ENCODE measurements at regions not wholly inside any gene's neighbourhood (a gene's known extent, or its start where the extent isn't known, plus 50 kb on each side); places are given as distances from the start of the nearest gene placed in this dataset.
"Not testable (repeated sequence)": the region's sequence is repeated elsewhere in the genome, so short reads cannot be mapped to it uniquely, and the experiment has no call there.

DNA sequence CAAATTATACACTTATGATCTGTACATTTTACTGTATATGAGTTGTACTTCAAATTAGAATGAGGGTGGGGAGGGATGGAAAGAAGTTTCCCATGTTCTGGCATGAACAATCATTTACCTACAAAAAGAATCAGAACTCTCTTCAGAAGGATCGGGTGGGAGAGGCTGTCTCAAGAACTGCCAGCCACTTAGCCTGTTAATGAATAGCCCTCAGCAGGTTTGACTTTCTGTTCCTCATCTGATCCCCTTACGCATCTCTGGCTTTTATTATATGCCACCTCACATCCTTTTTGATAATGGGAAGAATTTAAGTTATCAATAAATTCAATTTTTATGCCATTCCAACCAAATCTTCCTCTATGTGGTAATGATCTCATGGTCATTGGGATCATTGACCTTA, 168.3 kb upstream of the TGFBR2 start:
- DNase-seq (ENCODE audit: low read depth, low spot score), result no peak

DNA sequence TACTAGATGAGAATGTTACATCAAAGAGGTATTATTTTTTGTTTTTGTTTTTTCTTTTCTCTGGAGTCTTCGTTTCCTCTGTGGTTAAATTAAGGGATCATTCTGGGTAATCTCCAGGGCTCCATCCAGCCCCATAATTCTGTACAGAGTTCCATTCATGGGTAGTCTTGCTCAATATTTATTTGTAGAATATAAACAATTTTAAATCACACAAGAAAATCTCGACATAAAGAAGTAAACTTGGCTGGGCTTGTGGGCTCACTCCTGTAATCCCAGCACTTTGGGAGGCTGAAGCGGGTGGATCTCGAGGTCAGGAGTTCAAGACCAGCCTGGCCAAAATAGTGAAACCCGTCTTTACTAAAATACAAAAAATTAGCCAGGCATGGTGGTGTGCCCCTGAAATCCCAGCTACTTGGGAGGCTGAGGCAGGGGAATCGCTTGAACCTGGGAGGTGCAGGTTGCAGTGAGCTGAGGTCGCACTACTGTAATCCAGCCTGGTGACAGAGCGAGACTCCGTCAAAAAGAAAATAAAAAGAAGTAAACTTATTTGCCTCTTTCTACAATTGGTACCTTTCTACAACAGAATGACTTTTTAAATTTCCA, 166.8 kb upstream of the TGFBR2 start:
- DNase-seq (ENCODE audit: low read depth, low spot score), result no peak

DNA sequence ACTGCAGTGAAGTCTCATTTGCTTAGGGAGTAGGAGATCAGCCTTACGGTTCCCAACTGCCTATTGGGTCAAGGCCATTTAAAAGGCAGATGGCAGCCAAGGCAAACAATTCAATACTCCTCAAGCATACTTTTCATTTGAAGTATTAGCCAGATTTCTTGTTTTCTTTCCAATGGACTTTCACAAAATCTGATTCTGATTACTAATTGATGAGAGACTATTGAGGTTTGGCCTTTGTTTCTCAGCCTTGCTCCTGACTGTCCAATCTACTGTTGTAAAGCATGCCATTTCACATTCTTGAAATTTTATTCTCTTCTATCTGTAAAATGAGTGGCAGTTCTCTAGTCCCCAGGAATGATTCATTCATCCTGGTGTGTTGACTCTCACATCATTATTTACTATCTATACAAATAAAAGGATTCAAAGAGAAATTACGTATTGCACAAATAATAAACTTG, 166.2 kb upstream of the TGFBR2 start:
- DNase-seq (ENCODE audit: low read depth, low spot score), result peak; percentile 66

- DNase-seq (ENCODE audit: low read depth, low spot score), result peak; percentile 92
These were observed 165.5 kb upstream of the TGFBR2 start for GRCh38 chr3:30440880-30441279.

GRCh38 chr3:30443756-30444673, 162.4 kb upstream of the TGFBR2 start:
- peak; percentile 55 for DNase-seq (ENCODE audit: low read depth, low spot score)

DNA sequence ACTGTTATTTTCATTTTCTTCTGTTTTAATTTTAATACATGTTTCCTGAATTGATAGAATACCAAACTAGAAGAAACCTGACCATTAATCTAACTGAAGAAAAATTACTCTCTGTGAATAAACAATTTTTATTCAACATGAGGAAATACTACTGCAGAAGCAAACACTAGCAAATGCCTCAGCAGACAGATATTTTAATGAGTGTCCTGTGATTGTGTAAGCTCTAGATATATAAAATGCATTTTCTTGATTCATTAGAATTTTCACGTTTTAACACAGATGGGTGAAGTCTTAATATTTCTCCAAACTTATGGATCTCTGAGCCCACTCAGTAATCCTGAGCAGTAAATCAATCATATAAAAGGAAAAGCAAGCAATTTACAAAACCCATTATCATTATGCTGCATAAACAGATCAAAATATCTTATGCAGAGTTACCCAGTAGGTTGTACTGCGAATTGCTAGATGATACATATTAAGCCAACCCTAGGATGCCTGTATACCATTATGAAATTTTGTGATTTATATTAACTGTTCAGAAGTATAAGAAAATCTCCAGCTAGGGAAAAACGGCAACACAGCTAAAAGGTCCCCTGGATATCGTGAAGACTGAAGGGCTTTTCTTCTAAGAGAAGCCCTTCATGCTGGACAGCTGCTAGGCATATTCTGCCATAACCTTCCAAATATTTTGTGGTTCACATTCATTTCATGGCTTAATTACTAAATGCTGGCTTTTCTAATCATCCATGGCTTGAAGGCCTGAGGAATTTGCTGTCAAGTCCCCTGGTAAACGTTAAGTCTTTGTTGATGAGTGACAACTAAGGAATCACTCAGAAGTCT, 157.7 kb upstream of the TGFBR2 start:
- no peak for DNase-seq (ENCODE audit: low read depth, low spot score)

- no peak for DNase-seq (ENCODE audit: low read depth, low spot score)
These were observed 157.1 kb upstream of the TGFBR2 start for GRCh38 chr3:30449290-30449632.

DNA sequence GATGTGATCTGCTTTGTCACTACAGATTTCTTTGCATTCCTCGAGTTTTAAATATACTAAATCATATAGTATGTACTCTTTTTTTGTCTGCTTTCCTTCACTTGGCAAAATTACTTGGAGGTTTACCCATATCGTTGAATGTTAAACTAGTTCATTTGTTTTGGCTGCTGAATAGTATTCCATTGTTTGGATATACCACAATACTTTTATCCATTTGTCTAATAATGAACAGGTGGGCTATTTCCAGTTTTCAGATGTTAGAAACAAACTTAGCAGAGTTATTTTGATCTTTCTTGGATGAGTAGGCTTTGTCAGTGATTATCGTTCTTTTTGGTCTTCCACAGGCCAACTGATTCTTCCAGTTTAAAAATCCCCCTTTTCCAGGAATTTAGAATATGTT, 154.0 kb upstream of the TGFBR2 start:
- DNase-seq (ENCODE audit: low read depth, low spot score), result no peak

- DNase-seq (ENCODE audit: low read depth, low spot score), result no peak
These were observed 152.9 kb upstream of the TGFBR2 start for GRCh38 chr3:30453360-30454039.

- DNase-seq (ENCODE audit: low read depth, low spot score), result no peak
These were observed 151.8 kb upstream of the TGFBR2 start for GRCh38 chr3:30454636-30455035.

- DNase-seq (ENCODE audit: low read depth, low spot score), result not testable (repeated sequence)
These were observed 151.3 kb upstream of the TGFBR2 start for GRCh38 chr3:30455112-30455511.

DNA sequence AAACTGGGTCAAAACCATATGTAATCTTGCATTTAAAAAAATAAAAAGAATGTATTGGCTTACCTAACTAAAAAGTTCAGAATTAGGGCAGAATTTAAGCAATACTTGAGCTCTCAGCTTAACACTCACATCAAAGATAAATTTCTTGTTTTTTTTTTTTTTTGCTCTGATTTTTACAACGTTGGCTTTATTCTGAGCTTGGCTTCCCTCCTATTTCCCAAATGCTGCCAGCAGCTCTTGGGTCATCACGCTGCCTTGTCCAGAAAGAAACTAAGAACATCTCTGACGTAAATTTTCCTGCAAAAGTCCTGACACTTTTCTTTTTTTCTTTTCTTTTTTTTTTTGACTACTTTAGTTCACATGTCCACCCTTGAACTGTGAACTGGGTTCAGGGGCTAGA, 150.6 kb upstream of the TGFBR2 start:
- DNase-seq (ENCODE audit: low read depth, low spot score), result no peak

DNA sequence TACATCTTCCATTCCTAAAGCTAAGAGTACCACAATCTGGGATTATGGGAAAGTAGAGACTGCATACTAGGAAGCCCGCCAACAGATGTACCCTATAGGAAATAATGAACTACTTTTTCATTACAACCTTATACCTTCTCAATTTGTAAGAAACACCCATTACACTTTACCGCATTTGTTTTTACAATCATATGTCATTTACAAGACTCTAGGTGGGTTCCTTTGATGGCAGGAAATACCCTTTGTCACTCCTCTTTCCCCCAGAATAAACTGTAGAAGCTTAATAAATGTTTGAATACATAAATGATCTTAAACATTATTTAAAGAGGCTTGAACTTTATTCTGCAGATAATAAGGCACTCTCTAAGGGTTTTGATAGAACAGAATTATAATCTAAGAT, 150.1 kb upstream of the TGFBR2 start:
- no peak for DNase-seq (ENCODE audit: low read depth, low spot score)

- no peak for DNase-seq (ENCODE audit: low read depth, low spot score)
These were observed 149.3 kb upstream of the TGFBR2 start for GRCh38 chr3:30457081-30457480.

- DNase-seq (ENCODE audit: low read depth, low spot score), result no peak
These were observed 148.7 kb upstream of the TGFBR2 start for GRCh38 chr3:30457726-30458125.

GRCh38 chr3:30458376-30459171, 147.8 kb upstream of the TGFBR2 start:
- DNase-seq (ENCODE audit: low read depth, low spot score), result no peak

GRCh38 chr3:30461311-30461710, 145.1 kb upstream of the TGFBR2 start:
- DNase-seq (ENCODE audit: low read depth, low spot score), result no peak

DNA sequence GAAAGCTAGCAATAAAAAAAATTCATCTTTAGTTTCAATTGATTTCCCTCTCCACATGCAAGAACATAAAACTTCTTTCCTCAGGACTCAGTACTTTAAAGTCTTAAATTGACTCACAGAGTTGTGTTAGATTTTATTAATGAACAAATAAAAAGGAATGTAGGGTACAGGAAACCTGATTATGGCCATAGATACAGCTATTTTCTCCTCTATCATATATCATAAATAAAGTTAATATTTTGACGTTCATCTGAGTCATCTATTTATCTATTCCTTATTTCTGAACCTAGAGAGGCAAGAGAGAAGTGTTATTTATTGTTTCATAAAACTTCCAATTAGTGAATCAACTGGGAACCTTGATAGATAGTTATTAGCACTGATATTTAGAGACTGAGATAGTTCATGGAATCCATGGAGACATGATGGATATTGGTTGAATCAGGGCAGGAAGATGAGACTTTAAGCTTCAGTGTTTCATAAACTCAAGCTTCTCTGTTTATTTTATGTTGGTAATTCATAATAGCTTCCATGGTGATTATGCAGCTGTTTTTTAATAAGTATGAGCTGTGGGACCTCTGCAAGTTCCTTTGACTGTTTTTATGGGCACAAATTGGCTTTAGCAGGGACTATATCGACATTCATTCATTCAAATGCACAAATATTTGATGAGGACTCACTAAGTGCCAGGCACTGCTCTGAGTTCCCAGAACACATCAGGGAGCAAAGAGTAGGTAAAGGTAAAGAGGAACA, 143.5 kb upstream of the TGFBR2 start:
- no peak for DNase-seq (ENCODE audit: low read depth, low spot score)

DNA sequence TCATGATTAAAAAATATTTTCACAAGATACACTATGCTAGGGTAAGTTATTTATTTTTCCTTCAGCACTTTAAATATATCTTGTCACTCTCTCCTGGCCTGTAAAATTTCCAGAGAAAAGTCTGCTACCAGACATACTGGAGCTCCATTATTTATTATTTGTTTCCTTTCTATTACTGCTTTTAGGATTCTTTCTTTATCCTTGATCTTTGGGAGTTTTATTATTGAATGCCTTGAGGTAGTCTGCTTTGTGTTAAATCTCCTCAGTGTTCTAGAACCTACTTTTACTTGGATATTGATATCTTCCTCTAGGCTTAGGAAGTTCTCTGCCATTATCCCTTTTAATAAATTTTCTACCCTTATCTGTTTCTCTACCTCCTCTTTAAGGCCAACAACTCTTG, 142.0 kb upstream of the TGFBR2 start:
- DNase-seq (ENCODE audit: low read depth, low spot score), result no peak

DNA sequence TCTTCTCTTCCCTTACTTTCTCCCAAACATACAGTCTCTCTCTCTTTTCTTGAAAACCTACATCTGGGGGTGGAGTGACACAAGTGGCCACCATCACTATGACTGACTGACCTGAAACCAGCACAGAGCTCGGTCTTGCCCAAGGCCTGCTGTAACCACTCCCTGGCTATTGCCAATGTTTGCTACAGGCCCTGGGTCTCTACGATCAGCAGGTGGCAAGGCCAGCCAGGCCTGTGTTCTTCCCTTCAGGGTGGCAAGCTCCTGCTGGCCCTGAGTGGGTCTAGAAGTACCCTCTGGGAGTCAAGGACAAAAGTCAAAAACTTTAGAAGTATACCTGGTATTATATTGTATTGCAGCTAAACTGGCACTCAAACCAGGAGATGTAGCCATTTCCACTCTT, 140.9 kb upstream of the TGFBR2 start:
- no peak for DNase-seq (ENCODE audit: low read depth, low spot score)
